ENCODE measurements at regions not wholly inside any gene's neighbourhood (a gene's known extent, or its start where the extent isn't known, plus 50 kb on each side); places are given as distances from the start of the nearest gene placed in this dataset.

GRCh38 chr3:84692261-84692660 lies 266.5 kb upstream of the CADM2 start (continued):
- TF ChIP-seq, protein P1, sequence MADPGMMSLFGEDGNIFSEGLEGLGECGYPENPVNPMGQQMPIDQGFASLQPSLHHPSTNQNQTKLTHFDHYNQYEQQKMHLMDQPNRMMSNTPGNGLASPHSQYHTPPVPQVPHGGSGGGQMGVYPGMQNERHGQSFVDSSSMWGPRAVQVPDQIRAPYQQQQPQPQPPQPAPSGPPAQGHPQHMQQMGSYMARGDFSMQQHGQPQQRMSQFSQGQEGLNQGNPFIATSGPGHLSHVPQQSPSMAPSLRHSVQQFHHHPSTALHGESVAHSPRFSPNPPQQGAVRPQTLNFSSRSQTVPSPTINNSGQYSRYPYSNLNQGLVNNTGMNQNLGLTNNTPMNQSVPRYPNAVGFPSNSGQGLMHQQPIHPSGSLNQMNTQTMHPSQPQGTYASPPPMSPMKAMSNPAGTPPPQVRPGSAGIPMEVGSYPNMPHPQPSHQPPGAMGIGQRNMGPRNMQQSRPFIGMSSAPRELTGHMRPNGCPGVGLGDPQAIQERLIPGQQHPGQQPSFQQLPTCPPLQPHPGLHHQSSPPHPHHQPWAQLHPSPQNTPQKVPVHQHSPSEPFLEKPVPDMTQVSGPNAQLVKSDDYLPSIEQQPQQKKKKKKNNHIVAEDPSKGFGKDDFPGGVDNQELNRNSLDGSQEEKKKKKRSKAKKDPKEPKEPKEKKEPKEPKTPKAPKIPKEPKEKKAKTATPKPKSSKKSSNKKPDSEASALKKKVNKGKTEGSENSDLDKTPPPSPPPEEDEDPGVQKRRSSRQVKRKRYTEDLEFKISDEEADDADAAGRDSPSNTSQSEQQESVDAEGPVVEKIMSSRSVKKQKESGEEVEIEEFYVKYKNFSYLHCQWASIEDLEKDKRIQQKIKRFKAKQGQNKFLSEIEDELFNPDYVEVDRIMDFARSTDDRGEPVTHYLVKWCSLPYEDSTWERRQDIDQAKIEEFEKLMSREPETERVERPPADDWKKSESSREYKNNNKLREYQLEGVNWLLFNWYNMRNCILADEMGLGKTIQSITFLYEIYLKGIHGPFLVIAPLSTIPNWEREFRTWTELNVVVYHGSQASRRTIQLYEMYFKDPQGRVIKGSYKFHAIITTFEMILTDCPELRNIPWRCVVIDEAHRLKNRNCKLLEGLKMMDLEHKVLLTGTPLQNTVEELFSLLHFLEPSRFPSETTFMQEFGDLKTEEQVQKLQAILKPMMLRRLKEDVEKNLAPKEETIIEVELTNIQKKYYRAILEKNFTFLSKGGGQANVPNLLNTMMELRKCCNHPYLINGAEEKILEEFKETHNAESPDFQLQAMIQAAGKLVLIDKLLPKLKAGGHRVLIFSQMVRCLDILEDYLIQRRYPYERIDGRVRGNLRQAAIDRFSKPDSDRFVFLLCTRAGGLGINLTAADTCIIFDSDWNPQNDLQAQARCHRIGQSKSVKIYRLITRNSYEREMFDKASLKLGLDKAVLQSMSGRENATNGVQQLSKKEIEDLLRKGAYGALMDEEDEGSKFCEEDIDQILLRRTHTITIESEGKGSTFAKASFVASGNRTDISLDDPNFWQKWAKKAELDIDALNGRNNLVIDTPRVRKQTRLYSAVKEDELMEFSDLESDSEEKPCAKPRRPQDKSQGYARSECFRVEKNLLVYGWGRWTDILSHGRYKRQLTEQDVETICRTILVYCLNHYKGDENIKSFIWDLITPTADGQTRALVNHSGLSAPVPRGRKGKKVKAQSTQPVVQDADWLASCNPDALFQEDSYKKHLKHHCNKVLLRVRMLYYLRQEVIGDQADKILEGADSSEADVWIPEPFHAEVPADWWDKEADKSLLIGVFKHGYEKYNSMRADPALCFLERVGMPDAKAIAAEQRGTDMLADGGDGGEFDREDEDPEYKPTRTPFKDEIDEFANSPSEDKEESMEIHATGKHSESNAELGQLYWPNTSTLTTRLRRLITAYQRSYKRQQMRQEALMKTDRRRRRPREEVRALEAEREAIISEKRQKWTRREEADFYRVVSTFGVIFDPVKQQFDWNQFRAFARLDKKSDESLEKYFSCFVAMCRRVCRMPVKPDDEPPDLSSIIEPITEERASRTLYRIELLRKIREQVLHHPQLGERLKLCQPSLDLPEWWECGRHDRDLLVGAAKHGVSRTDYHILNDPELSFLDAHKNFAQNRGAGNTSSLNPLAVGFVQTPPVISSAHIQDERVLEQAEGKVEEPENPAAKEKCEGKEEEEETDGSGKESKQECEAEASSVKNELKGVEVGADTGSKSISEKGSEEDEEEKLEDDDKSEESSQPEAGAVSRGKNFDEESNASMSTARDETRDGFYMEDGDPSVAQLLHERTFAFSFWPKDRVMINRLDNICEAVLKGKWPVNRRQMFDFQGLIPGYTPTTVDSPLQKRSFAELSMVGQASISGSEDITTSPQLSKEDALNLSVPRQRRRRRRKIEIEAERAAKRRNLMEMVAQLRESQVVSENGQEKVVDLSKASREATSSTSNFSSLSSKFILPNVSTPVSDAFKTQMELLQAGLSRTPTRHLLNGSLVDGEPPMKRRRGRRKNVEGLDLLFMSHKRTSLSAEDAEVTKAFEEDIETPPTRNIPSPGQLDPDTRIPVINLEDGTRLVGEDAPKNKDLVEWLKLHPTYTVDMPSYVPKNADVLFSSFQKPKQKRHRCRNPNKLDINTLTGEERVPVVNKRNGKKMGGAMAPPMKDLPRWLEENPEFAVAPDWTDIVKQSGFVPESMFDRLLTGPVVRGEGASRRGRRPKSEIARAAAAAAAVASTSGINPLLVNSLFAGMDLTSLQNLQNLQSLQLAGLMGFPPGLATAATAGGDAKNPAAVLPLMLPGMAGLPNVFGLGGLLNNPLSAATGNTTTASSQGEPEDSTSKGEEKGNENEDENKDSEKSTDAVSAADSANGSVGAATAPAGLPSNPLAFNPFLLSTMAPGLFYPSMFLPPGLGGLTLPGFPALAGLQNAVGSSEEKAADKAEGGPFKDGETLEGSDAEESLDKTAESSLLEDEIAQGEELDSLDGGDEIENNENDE (IDR thresholded peaks at IDR 0.05; ENCODE audit: insufficient replicate concordance, low read length), result no peak
- TF ChIP-seq CHD1 (IDR thresholded peaks at IDR 0.05; ENCODE audit: low read depth, low read length) (no peak), EP300 (IDR thresholded peaks at IDR 0.05; ENCODE audit: borderline replicate concordance in 1 of 2, low read depth in 2 of 2, low read length in 2 of 2) (no peak), PHF8 (conservative IDR thresholded peaks at IDR 0.05; ENCODE audit: low read depth, low read length) (no peak)
